GM21515 (cell line): ENCODE measurements at regions not wholly inside any gene's neighbourhood (a gene's known extent, or its start where the extent isn't known, plus 50 kb on each side); places are given as distances from the start of the nearest gene placed in this dataset.
A peak's percentile ranks its signal among the peaks of the same experiment; 100 is the strongest.
"Not testable (repeated sequence)": the region's sequence is repeated elsewhere in the genome, so short reads cannot be mapped to it uniquely, and the experiment has no call there.

Source experiments
- ATAC-seq: cut with Tn5 transposase; IDR thresholded peaks from one replicate; pipeline ENCODE4 v1.9.1; 2021; ENCODE audit not compliant: unreplicated experiment

DNA sequence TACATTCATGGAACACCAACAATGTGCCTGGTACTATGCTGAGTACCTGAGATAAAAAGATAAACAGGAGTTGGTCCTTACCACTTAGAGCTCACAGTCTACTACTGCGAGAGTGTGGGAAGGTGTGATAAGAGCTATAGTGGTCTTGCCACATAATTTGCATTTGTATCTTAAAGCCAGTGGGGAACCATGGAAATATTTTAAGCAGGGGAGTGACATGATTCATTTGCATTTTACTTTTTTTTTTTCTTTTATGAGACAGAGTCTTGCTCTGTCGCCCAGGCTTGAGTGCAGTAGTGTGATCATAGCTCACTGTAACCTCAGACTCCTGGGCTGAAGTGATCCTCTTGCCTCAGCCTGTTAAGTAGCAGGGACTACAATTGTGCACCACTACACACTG is 53.6 kb downstream of the SRGAP2 start:
- ATAC-seq, result peak; percentile 82

DNA sequence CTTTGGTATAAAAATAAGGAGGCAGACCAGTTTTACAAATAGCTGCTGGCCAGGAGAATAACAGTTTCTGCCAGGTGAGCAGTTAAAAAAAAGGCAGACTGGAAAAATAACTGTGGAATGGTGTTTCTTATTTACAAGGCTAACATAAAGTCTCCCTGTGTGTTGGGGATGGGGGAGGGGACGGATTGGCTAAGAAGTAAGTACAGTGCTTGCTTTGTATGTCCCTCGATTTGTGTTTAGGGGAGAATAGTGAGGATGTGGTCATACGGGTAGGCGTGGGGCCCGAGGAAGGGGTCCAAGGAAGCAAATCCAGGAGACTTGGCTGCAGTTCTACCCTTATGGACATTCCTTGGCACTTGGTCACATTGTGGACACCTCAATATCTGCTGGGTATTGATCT is 58.1 kb downstream of the SRGAP2 start:
- not testable (repeated sequence) for ATAC-seq

DNA sequence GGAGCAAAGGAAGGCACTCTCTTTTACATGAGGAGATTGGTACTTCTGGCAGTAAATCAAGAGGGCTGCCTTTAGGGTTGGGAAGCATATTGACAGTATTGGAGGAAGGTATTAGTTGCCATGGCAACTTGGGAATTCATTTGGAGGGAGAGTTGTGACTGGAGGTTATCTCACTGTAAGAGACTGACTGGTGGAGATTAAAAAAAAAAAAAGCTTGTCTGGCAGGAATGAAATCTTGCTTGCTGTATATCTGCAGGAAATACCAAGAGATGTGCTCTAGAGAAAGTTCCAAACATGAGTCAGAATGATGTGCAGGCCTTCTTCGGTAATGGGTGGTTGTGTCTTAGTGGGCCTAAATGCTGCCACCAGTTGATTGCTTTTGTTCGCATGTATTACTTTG is 59.1 kb downstream of the SRGAP2 start:
- not testable (repeated sequence) for ATAC-seq

DNA sequence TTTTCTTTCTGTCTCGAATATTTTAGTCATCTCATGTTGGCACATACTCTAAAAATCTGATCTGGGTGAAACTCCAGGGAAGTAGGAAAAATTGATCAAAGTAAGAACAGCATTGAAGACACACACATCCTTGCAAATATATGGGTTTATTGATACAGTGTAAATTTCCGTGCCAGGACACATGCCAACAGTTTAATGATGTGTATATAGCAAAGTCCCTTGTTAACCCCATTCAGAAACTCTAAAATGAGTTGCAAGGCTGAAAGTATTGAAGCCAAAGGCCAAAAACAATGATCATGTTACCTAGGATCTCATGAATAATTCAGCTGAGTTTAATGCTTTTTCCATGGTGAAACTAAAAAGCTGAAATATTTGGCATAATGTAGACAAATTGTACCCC is 61.6 kb downstream of the SRGAP2 start:
- not testable (repeated sequence) for ATAC-seq

DNA sequence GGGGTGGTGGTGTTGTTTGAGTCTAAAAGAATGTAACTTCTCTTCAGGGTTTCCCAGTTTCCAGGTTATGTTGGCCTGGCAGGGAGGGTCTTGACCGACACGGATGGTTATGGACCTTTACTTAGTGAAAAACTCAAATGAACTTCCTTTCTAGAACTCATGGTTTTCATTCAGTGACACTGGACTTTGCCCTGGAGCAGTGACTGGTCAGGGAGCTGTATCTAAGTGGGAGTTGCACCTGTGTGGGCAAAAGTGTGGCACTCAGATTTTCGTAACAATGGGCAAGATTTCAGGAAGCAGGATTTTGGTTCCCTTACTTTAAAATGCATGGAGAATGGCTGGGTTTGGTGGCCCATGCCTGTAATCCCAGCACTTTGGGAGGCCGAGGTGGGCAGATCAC is 67.8 kb downstream of the SRGAP2 start:
- ATAC-seq, result not testable (repeated sequence)

DNA sequence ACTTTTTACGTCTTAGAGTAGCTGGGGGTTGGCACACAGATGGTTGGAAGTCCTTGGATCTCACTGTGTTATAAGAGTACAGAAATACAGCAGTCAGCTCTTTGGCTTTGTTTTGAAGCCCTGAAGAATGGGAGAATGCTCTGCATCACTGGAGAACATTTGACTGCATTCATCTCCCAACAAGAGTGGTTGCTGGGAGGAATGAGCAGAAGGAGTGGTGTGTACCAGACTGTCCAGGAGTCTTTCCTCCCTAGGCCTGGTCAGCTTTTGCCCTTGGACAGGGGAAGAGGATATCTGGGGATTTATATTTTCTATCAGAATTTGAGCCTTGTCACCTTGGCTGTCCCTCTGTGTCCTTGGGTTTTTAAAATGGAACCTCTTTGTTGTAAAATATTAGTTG is 69.8 kb downstream of the SRGAP2 start:
- ATAC-seq, result not testable (repeated sequence)

DNA sequence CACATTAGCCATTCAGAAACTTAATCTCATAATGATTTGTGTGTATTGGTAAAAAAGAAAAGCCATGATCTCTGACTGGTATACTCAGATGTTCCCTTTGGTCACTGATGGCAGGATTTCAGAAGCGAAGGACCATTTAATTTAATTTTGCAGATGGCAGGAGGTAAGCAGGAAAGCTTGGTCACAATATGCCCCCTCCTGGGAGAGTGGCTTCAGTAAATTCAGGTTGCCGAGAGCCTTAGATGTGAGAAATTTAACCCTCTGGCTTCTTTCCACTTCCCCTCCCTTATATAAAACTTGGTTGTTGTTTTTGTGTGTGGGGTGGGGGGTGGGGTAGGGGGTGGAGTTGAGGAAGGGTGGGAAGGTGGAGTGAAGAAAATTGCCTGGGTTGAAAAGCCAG is 72.8 kb downstream of the SRGAP2 start:
- ATAC-seq, result not testable (repeated sequence)

DNA sequence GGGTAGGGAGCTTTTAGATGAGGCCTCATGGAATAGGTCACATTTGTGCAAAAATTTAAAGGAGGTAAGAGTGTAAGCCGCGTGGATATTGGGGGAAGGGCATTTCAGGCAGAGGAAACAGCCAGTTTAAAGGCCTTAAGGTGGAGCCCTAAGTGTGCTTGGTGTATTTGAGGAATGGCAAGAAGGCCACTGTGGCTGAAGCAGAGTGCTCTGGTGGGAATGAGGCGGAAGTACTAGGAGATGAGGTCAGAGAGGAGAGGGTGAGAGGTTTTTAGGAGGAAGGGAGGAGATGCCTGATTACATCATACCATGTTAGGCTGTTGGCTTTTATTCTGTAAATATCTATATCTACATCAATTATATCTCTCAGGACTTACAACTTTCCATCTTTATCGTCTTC is 75.3 kb downstream of the SRGAP2 start:
- not testable (repeated sequence) for ATAC-seq

DNA sequence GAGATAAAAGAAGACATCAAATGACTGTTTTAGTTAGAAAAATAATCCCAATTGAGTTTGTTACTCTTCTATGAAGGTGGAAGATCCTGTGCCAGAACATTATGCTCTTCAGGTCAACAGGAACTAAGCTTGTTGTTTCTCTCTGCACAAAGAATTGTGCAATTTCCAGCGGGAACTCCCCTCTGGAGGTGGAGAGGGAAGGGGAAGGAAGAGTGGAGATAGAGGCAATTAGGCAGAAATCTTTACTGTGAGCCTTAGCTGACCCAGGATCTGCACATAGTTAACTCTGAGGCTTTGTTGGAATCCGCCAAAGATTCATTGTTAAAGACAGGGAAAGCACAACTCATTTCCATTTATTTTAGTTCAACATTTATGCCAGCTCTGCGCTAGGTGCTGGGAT is 77.3 kb downstream of the SRGAP2 start:
- ATAC-seq, result not testable (repeated sequence)

DNA sequence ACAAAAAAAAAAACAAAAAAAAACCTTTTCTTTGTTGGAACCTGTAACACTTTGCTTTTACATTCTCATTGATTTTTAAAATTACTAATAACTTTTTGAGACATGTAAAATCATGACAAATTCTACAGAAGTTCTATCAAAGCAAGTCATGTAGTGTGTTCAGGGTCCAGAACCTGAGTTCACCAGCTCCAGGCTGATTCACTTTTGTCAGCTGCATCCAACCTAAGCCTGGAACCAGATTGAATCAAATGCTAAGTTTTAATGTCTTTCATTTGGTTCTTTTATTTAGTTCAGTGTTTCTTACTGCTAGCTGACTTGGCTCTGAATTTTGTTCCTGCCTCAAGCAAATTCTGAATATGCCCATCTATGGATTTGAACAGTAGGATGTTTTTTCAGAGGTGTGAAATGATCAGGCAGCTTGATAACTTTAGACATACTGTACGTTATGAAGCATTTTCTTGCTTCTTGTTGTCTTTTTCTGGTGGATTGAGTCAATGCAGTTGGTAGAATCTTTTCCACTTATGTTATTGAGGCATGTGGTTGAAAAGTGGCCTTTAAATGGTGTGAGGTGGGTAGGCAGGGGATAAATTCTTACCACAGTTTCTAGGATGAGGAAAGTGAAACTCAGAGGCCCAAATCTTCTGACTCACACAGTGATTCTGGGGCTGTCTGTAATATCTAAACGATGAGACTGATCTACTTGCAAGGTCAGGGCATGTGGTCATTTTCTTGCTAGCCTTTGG is 78.7 kb downstream of the SRGAP2 start:
- peak; percentile 57 for ATAC-seq

DNA sequence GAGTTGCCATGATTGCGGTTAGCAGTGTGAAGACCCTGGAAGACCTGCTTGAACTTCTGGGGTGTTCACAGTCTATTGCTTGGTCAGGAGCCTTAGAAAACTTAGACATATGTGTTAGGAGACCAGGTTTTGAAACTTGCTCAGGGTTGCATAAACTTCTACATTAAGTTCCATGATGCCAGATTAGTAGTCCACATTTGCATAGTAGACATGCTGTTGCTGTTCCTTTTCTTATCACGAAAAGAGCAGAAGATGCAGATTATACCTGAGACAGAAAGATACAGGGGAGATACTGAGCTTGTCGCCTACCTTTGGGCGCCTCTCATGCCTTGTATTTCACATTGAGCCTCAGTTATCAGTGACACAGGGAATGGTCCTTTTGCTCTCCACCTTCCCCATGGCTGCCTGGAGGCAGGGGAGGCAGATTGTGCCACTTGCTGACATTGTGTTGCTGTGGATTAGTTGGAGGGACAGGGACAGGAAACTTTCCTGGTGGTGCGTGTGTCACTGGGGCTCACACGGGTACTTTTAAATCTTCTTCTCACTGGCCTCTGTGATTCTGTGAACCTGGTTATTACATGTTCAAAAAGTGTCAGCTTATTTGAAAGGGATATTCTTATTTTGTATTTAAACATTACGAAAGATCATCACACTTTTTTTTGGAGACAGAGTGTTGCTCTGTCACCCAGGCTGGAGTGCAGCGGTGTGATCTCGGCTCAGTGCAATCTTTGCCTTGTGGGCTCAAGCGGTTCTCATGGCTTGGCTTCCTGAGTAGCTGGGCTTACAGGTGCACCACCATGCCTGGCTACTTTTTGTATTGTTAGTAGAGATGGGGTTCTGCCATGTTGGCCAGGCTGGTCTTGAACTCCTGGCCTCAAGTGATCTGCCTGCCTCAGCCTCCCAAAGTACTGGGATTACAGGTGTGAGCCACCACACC is 82.0 kb downstream of the SRGAP2 start:
- not testable (repeated sequence) for ATAC-seq

DNA sequence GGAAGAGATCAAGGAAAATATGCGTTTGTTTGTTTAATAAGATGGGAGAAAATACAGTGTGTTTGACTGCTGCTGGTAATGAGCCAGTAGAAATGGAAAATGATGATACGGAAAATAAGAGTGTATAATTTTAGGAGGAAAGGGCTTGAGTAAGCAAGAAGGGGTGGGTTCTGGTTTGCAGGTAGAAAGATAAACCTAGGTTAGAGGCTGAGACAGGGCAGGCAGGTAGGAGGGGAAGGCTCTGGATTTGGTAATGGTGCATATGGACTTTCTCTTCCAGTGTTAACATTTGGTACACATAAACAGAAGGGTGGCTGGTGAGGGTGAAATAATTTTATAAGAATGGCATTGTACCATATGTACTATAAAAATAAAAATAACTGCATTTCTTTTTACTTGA is 84.4 kb downstream of the SRGAP2 start:
- not testable (repeated sequence) for ATAC-seq

DNA sequence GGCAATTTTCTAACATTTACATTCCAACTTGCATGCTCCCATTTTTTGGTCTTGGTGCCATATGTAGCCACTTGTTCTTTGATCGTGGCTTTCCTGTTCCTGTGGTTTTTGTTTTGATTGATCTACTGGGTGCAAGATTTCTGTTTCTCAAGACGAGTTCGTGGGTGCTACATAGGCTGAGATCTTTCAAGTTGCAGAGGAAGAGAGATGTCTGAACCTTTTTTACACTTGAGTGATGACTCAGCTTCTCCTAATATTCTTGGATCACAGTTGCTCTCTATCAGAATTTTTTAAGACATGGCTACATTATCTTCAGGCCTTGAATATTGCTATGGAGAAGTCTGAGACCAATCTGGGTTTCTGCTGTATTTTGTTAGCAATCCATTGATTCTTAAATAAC is 85.1 kb downstream of the SRGAP2 start:
- not testable (repeated sequence) for ATAC-seq

DNA sequence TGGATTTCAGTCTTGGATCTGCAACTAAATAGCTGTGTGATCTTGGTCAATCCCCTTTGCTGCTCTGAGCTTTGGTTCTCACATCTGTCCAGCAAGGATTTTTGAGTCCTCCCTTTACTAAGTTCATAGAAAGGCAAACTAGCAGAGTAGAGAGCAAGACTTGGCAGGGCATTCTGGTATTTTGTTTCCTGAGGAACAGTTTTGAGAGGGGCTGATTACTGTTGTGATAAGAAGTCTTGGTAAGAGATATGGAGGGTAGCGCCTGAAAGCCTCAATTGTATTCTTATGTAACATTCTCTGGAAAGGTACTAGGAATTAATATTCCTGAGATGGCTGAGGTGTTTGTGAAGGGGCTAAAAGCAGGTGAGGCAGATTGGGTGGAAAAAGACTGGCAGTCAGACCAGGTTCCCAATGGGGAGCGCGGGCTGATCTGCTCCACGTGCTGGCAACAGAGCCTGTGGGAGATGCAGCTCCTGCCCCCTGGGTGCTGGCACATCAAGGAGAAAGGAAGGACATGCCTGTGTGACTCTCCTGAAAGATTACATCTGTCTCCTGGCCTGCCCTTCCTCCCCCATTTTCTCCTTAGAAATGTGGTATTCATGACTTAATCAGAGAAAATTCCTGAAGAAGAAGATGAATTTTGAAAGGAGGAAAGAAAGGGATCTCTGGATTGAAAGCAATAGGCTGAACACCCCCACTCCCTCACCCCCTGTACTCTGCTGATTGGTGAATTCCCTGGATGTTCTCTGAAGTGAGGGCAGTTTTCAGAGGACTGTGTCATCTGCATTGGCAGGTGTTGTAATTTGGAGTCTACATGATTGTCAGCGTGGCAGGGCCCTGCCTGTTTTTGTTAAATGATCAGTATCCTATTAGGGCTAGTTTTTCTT is 94.0 kb downstream of the SRGAP2 start:
- ATAC-seq, result not testable (repeated sequence)

DNA sequence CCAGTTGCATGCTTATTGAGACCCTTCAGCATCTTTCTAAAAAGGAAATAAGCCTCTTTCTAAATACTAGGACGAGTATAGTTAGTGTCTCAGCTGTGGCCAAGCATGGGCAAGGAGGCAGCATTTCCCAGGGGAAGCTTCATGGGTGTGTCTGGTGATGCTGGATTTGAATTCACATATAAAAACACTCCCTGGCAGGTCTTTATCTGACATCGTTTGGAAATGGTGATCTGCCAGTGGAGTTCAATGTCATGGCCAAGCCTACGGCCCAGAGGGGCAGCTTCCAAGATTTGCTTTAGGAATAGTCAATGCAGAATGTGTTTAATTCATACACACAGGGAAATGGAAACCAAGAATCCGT is 94.7 kb downstream of the SRGAP2 start:
- not testable (repeated sequence) for ATAC-seq

DNA sequence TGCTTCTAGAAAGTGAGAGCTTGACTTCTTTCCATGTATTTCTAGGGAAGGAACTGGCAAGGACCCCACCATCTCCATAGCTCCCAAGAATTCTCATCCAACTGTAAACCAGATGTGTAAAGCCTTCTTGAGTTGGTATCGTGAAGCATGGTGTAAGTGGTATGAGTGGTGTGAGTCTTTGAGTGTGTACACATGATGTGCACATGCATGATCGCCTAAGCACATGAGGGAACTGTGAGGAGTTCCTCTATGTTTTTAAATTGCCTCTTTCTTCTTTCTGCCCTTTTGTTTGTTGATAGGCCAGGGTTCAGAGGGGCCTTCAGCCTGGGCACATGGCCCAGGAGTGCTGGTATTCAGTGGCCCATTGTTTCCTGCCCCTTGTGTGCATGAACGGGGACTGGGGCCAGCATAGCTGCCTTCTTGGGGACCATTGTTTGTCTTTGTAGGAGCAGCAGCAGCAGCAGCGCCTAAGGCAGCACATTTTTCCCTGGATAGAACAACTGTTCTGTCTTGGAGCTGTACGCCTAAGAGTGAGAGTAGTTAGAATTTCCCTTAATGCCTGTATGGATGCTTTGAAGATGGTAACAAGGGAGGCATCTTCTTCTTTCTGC is 95.9 kb downstream of the SRGAP2 start:
- ATAC-seq, result not testable (repeated sequence)

DNA sequence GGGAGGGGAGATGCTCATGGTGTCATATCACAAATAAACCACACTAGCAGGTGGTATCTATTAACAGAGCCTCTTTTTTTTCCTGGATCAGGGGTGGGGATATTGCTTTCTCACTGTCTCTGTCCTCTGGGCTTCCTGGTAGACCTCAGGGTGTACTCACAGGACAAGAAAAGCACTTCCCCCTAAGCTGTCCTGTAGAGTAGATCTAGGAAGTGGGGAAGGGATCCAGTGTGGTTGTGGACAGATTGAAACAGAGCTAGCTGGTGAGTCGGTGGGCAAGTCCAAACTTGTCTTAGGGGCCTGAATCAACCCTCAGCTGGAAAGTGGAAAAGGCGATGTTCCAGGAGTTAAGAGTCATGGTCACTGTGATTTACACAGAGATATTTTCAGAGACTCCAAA is 96.6 kb downstream of the SRGAP2 start:
- ATAC-seq, result not testable (repeated sequence)

DNA sequence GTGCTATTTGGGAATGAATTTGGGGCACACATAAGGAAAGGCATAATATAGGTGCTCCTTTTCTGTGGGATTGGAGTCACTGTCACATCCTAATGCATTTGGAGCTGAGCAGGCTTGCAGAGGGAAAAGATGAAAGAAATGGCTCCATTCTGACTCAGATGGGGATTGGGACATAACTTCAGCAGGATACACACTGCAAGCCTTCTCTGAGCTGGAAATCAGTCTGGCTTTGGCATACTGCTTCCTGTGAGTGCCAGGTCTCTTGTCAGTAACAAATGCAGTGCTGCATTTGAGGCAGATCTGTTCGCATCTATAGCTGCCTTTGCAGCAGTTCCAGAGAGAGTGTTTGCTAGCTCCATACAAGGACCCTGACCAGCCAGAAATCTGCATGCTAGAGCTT is 98.7 kb downstream of the SRGAP2 start:
- ATAC-seq, result not testable (repeated sequence)

DNA sequence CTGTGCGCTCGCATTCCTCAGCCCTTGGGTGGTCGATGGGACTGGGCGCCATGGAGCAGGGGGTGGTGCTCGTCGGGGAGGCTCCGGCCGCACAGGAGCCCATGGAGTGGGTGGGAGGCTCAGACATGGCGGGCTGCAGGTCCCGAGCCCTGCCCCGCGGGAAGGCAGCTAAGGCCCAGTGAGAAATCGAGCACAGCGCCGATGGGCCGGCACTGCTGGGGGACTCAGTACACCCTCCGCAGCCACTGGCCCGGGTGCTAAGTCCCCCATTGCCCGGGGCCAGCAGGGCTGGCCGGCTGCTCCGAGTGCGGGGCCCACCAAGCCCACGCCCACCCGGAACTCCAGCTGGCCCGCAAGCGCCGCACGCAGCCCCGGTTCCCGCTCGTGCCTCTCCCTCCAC is 104.1 kb downstream of the SRGAP2 start:
- not testable (repeated sequence) for ATAC-seq

DNA sequence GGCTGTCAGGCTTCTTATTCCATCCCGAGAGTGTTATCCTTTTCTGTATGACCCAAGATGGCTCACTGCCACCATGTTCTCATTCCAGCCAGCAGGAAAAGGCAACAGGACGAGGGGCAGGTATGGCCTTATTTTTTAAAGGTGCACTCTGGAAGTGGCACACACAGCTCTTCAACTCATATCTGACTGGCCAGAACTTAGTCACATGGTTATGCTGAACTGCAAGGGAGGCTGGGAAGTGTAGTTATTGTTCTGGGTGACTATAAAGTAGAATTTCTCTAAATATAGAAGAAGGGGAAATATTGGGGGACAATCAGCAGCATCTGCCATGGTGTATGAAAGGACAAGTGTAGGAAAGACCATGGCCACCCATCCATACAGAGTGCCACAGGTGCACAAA is 107.6 kb downstream of the SRGAP2 start:
- ATAC-seq, result not testable (repeated sequence)
